ENCODE measurements at regions not wholly inside any gene's neighbourhood (a gene's known extent, or its start where the extent isn't known, plus 50 kb on each side); places are given as distances from the start of the nearest gene placed in this dataset.
A peak's percentile ranks its signal among the peaks of the same experiment; 100 is the strongest.

GRCh38 chr12:92547420-92547819, 155.4 kb upstream of the PLEKHG7 start:
- H3K36me3 Mint-ChIP-seq (ENCODE audit: unreplicated experiment), result no peaks in the 10 kb centered on the region
- peaks cover 16% of the 10 kb centered on the region for H3K4me1 Mint-ChIP-seq (ENCODE audit: low read depth, unreplicated experiment)
- TF ChIP-seq, protein P1, sequence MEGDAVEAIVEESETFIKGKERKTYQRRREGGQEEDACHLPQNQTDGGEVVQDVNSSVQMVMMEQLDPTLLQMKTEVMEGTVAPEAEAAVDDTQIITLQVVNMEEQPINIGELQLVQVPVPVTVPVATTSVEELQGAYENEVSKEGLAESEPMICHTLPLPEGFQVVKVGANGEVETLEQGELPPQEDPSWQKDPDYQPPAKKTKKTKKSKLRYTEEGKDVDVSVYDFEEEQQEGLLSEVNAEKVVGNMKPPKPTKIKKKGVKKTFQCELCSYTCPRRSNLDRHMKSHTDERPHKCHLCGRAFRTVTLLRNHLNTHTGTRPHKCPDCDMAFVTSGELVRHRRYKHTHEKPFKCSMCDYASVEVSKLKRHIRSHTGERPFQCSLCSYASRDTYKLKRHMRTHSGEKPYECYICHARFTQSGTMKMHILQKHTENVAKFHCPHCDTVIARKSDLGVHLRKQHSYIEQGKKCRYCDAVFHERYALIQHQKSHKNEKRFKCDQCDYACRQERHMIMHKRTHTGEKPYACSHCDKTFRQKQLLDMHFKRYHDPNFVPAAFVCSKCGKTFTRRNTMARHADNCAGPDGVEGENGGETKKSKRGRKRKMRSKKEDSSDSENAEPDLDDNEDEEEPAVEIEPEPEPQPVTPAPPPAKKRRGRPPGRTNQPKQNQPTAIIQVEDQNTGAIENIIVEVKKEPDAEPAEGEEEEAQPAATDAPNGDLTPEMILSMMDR (IDR thresholded peaks at IDR 0.05; ENCODE audit: partially characterized antibody, unreplicated experiment), result no peak
- peaks cover 8% of the 10 kb centered on the region for H3K9me3 Mint-ChIP-seq (ENCODE audit: unreplicated experiment)
- peak overlapping the region; percentile 30 for H3K27ac Mint-ChIP-seq (ENCODE audit: unreplicated experiment)
- no peak for DNase-seq
- H3K27me3 Mint-ChIP-seq (ENCODE audit: unreplicated experiment), result peaks cover 1% of the 10 kb centered on the region
- H3K4me3 Mint-ChIP-seq (ENCODE audit: unreplicated experiment), result no peak overlapping the region

DNA sequence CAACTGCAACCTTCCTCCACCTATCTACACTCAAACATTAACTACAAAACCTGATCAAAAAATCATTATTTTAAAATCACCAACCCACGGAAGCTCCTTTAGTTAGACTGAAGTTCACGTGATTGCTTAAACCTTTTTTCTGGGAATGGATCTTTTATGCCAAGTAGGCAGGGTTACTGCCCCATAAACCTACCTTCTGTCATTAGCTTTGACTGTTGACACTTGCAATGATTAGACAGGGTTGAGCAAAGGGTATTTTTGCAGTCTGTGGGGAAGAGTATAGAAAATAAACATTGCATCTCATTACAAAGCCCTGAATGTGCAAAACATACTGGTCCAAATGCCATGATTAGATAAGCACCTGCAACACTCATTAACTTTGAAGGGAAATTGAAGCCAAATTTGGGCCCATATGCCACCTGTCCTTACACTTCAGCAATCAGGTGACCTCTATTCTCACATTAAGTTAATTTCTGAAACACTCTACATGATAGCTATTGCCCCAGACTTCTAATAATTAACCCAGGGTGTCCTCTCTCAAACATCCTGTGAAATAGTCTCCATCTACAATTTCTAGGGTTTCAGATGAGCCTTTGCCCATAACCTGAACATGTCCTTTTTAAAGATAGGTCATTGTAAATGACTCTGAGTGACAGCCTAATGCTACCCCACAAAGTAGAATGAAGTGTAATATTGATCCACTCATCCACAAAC, 156.0 kb upstream of the PLEKHG7 start:
- no peak overlapping the region for H3K4me3 Mint-ChIP-seq (ENCODE audit: unreplicated experiment)
- DNase-seq, result no peak
- H3K4me1 Mint-ChIP-seq (ENCODE audit: low read depth, unreplicated experiment), result peaks cover 20% of the 10 kb centered on the region
- peaks cover 1% of the 10 kb centered on the region for H3K27me3 Mint-ChIP-seq (ENCODE audit: unreplicated experiment)
- TF ChIP-seq, protein P1 (IDR thresholded peaks at IDR 0.05; ENCODE audit: partially characterized antibody, unreplicated experiment), result no peak
- H3K9me3 Mint-ChIP-seq (ENCODE audit: unreplicated experiment), result peaks cover 10% of the 10 kb centered on the region
- no peaks in the 10 kb centered on the region for H3K36me3 Mint-ChIP-seq (ENCODE audit: unreplicated experiment)
- H3K27ac Mint-ChIP-seq (ENCODE audit: unreplicated experiment), result no peak overlapping the region

DNA sequence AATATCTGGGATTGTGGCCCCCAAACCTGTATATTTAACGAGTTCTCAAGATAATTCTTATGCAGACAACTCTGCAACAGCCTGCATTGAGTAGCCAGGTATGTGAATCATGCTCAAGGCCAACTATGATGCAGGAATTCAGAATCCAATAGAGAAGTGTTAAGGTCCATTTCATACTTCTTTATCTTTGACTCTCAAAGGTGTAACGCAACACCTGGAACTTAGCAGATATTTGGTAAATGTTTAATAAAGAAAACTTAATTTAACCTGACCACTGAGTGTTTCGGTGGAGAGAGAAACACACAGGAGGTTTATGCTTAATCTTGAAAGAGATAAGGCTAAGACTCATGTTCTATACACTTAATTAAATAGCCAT, 156.5 kb upstream of the PLEKHG7 start:
- H3K4me1 Mint-ChIP-seq (ENCODE audit: low read depth, unreplicated experiment), result peaks cover 22% of the 10 kb centered on the region
- peaks cover 1% of the 10 kb centered on the region for H3K27me3 Mint-ChIP-seq (ENCODE audit: unreplicated experiment)
- no peak overlapping the region for H3K27ac Mint-ChIP-seq (ENCODE audit: unreplicated experiment)
- H3K4me3 Mint-ChIP-seq (ENCODE audit: unreplicated experiment), result no peak overlapping the region
- DNase-seq, result no peak
- H3K36me3 Mint-ChIP-seq (ENCODE audit: unreplicated experiment), result no peaks in the 10 kb centered on the region
- TF ChIP-seq, protein P1 (IDR thresholded peaks at IDR 0.05; ENCODE audit: partially characterized antibody, unreplicated experiment), result no peak
- peaks cover 10% of the 10 kb centered on the region for H3K9me3 Mint-ChIP-seq (ENCODE audit: unreplicated experiment)

GRCh38 chr12:92544322-92544721, 158.5 kb upstream of the PLEKHG7 start:
- H3K27me3 Mint-ChIP-seq (ENCODE audit: unreplicated experiment), result peaks cover 2% of the 10 kb centered on the region
- H3K4me1 Mint-ChIP-seq (ENCODE audit: low read depth, unreplicated experiment), result peaks cover 36% of the 10 kb centered on the region
- peaks cover 11% of the 10 kb centered on the region for H3K9me3 Mint-ChIP-seq (ENCODE audit: unreplicated experiment)
- H3K27ac Mint-ChIP-seq (ENCODE audit: unreplicated experiment), result peak overlapping the region; percentile 84
- H3K36me3 Mint-ChIP-seq (ENCODE audit: unreplicated experiment), result no peaks in the 10 kb centered on the region
- TF ChIP-seq, protein P1 (IDR thresholded peaks at IDR 0.05; ENCODE audit: partially characterized antibody, unreplicated experiment), result no peak
- DNase-seq, result no peak
- peak overlapping the region; percentile 5 for H3K4me3 Mint-ChIP-seq (ENCODE audit: unreplicated experiment)

GRCh38 chr12:92543840-92544239, 158.9 kb upstream of the PLEKHG7 start:
- Mint-ChIP-seq H3K9me3 (ENCODE audit: unreplicated experiment) (peaks cover 11% of the 10 kb centered on the region), H3K4me3 (ENCODE audit: unreplicated experiment) (no peak overlapping the region), H3K27me3 (ENCODE audit: unreplicated experiment) (peaks cover 2% of the 10 kb centered on the region), H3K4me1 (ENCODE audit: low read depth, unreplicated experiment) (peaks cover 39% of the 10 kb centered on the region), H3K27ac (ENCODE audit: unreplicated experiment) (no peak overlapping the region), H3K36me3 (ENCODE audit: unreplicated experiment) (no peaks in the 10 kb centered on the region)
- DNase-seq, result no peak
- TF ChIP-seq, protein P1 (IDR thresholded peaks at IDR 0.05; ENCODE audit: partially characterized antibody, unreplicated experiment), result no peak
